ENCODE measurements at regions not wholly inside any gene's neighbourhood (a gene's known extent, or its start where the extent isn't known, plus 50 kb on each side); places are given as distances from the start of the nearest gene placed in this dataset.
"Not testable (repeated sequence)": the region's sequence is repeated elsewhere in the genome, so short reads cannot be mapped to it uniquely, and the experiment has no call there.

GRCh38 chr12:89151536-89151935, 200.8 kb downstream of the DUSP6 start:
- Histone ChIP-seq H3K27me3 (replicated peaks; ENCODE audit: control insufficient read depth, insufficient read depth, low read length) (no peaks in the 10 kb centered on the region), H3K4me3 (ENCODE audit: low read depth, low read length) (no peak overlapping the region), H3K4me1 (no peaks in the 10 kb centered on the region), H3K36me3 (ENCODE audit: control insufficient read depth, insufficient read depth, low read length) (no peaks in the 10 kb centered on the region), H3K9me3 (0 out of 2 replicates have a peak, but pooled peaks cover 5% of the 10 kb centered on the region)
- ChIA-PET POLR2A (no interaction called here), CTCF (no interaction called here)
- no peak for TF ChIP-seq CTCF (IDR thresholded peaks at IDR 0.05; ENCODE audit: insufficient read depth in 1 of 2, low read depth in 1 of 2, low read length in 1 of 2, severe bottlenecking in 1 of 2, unreplicated experiment in 1 of 2)
- no TSS peak for BruUV-seq (replicated peaks)
- DNase-seq: no peak
- Mint-ChIP-seq H3K4me1 (ENCODE audit: low read depth, unreplicated experiment) (peaks cover 9% of the 10 kb centered on the region), H3K36me3 (ENCODE audit: insufficient read depth, unreplicated experiment) (no peaks in the 10 kb centered on the region), H3K9me3 (ENCODE audit: unreplicated experiment) (peaks cover 22% of the 10 kb centered on the region), H3K27me3 (ENCODE audit: insufficient read depth, unreplicated experiment) (no peaks in the 10 kb centered on the region), H3K27ac (ENCODE audit: unreplicated experiment) (no peak overlapping the region), H3K4me3 (ENCODE audit: unreplicated experiment) (no peak overlapping the region)
- intact Hi-C loops (cut with micrococcal nuclease; ENCODE audit: unreplicated experiment): no loop called here

- H3K27ac Mint-ChIP-seq (ENCODE audit: unreplicated experiment); intact Hi-C loops (cut with micrococcal nuclease; ENCODE audit: unreplicated experiment): not testable (repeated sequence)
Measured at GRCh38 chr12:89150789-89151188, 201.5 kb downstream of the DUSP6 start.

GRCh38 chr12:89140602-89141238, 211.6 kb downstream of the DUSP6 start:
- Mint-ChIP-seq H3K4me1 (ENCODE audit: low read depth, unreplicated experiment) (no peaks in the 10 kb centered on the region), H3K36me3 (ENCODE audit: insufficient read depth, unreplicated experiment) (no peaks in the 10 kb centered on the region), H3K9me3 (ENCODE audit: unreplicated experiment) (no peaks in the 10 kb centered on the region), H3K27me3 (ENCODE audit: insufficient read depth, unreplicated experiment) (no peaks in the 10 kb centered on the region), H3K27ac (ENCODE audit: unreplicated experiment) (no peak overlapping the region), H3K4me3 (ENCODE audit: unreplicated experiment) (no peak overlapping the region)
- ChIA-PET POLR2A (no interaction called here), CTCF (no interaction called here)
- Histone ChIP-seq H3K27me3 (replicated peaks; ENCODE audit: control insufficient read depth, insufficient read depth, low read length) (no peaks in the 10 kb centered on the region), H3K9me3 (no peaks in the 10 kb centered on the region), H3K4me3 (ENCODE audit: low read depth, low read length) (no peak overlapping the region), H3K36me3 (ENCODE audit: control insufficient read depth, insufficient read depth, low read length) (no peaks in the 10 kb centered on the region), H3K4me1 (no peaks in the 10 kb centered on the region)
- intact Hi-C loops (cut with micrococcal nuclease; ENCODE audit: unreplicated experiment): no loop called here
- no peak for DNase-seq
- BruUV-seq (replicated peaks): no TSS peak
- TF ChIP-seq CTCF (IDR thresholded peaks at IDR 0.05; ENCODE audit: insufficient read depth in 1 of 2, low read depth in 1 of 2, low read length in 1 of 2, severe bottlenecking in 1 of 2, unreplicated experiment in 1 of 2): no peak

More at GRCh38 chr12:89150789-89151188, 201.5 kb downstream of the DUSP6 start:
- H3K27me3 ChIP-seq (replicated peaks; ENCODE audit: control insufficient read depth, insufficient read depth, low read length); H3K36me3 ChIP-seq (ENCODE audit: control insufficient read depth, insufficient read depth, low read length); H3K4me3 Mint-ChIP-seq (ENCODE audit: unreplicated experiment); DNase-seq; H3K27me3 Mint-ChIP-seq (ENCODE audit: insufficient read depth, unreplicated experiment); H3K36me3 Mint-ChIP-seq (ENCODE audit: insufficient read depth, unreplicated experiment); H3K4me1 ChIP-seq; H3K4me1 Mint-ChIP-seq (ENCODE audit: low read depth, unreplicated experiment); POLR2A ChIA-PET; BruUV-seq (replicated peaks); H3K4me3 ChIP-seq (ENCODE audit: low read depth, low read length); CTCF ChIA-PET; H3K9me3 ChIP-seq: not testable (repeated sequence)
- H3K9me3 Mint-ChIP-seq (ENCODE audit: unreplicated experiment): peaks cover 22% of the 10 kb centered on the region

GRCh38 chr12:89140141-89140540, 212.2 kb downstream of the DUSP6 start:
- Mint-ChIP-seq H3K27me3 (ENCODE audit: insufficient read depth, unreplicated experiment) (no peaks in the 10 kb centered on the region), H3K4me1 (ENCODE audit: low read depth, unreplicated experiment) (no peaks in the 10 kb centered on the region), H3K4me3 (ENCODE audit: unreplicated experiment) (no peak overlapping the region), H3K36me3 (ENCODE audit: insufficient read depth, unreplicated experiment) (no peaks in the 10 kb centered on the region), H3K27ac (ENCODE audit: unreplicated experiment) (no peak overlapping the region), H3K9me3 (ENCODE audit: unreplicated experiment) (no peaks in the 10 kb centered on the region)
- Histone ChIP-seq H3K4me1 (no peaks in the 10 kb centered on the region), H3K27me3 (replicated peaks; ENCODE audit: control insufficient read depth, insufficient read depth, low read length) (no peaks in the 10 kb centered on the region), H3K4me3 (ENCODE audit: low read depth, low read length) (no peak overlapping the region), H3K36me3 (ENCODE audit: control insufficient read depth, insufficient read depth, low read length) (no peaks in the 10 kb centered on the region), H3K9me3 (no peaks in the 10 kb centered on the region)
- ChIA-PET POLR2A (no interaction called here), CTCF (no interaction called here)
- no peak for DNase-seq
- no TSS peak for BruUV-seq (replicated peaks)
- no peak for TF ChIP-seq CTCF (IDR thresholded peaks at IDR 0.05; ENCODE audit: insufficient read depth in 1 of 2, low read depth in 1 of 2, low read length in 1 of 2, severe bottlenecking in 1 of 2, unreplicated experiment in 1 of 2)
- intact Hi-C loops (cut with micrococcal nuclease; ENCODE audit: unreplicated experiment): no loop called here

All from Caco-2 (cell line).